ENCODE measurements at regions not wholly inside any gene's neighbourhood (a gene's known extent, or its start where the extent isn't known, plus 50 kb on each side); places are given as distances from the start of the nearest gene placed in this dataset.

DNA sequence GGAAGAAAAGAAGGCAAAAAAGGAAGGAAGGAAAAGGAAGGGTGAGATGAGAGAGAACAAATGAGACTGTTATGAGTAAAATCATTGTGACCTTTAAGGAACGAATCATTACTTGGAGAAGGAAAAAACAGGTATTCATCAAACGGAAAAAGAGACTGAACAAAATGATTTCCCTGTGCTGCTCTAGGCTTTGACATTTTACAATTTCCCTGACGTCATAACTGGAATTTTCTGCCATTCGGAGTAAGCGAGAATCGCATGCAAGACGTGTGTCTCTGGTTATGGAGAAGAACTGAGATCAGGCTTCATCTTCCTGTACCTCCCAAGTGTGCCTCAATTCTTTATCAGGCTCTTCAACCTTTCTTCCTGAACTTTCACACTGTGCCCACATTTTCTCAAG lies 534.7 kb upstream of the KLHL29 start:
- 27% methylated on average over 7 of the region's 7 CpGs for WGBS (ENCODE audit: missing lambda C conversion rate)
- H3K4me1 ChIP-seq: no peaks in the 10 kb centered on the region
- no peak for FAIRE-seq
- ChIA-PET CTCF (no interaction called here), POLR2A (no interaction called here)
- TF ChIP-seq CHD4 (IDR thresholded peaks at IDR 0.05; ENCODE audit: borderline replicate concordance) (no peak), POLR2A (IDR thresholded peaks at IDR 0.05; ENCODE audit: low read length) (no peak), MAZ (IDR thresholded peaks at IDR 0.05; ENCODE audit: borderline replicate concordance, low read depth, low read length) (no peak), MAFK (IDR thresholded peaks at IDR 0.05; ENCODE audit: partially characterized antibody) (no peak), BCL3 (IDR thresholded peaks at IDR 0.05) (no peak), ZNF302 (CRISPR knock-in tag; IDR thresholded peaks at IDR 0.05) (no peak), ZSCAN20 (CRISPR knock-in tag; IDR thresholded peaks at IDR 0.05) (no peak), EHF (CRISPR knock-in tag; IDR thresholded peaks at IDR 0.05) (no peak), BHLHE40 (IDR thresholded peaks at IDR 0.05; ENCODE audit: low read depth, low read length) (no peak), RAD21 (conservative IDR thresholded peaks at IDR 0.05 in 1 of 2, IDR thresholded peaks at IDR 0.05 in 1 of 2) (no peak), PHF8 (IDR thresholded peaks at IDR 0.05; ENCODE audit: borderline replicate concordance, low read depth) (no peak), SMC3 (IDR thresholded peaks at IDR 0.05) (no peak), TFCP2L1 (CRISPR knock-in tag; IDR thresholded peaks at IDR 0.05) (no peak), ZC3H11A (IDR thresholded peaks at IDR 0.05) (no peak), RNF2 (IDR thresholded peaks at IDR 0.05; ENCODE audit: borderline replicate concordance, low read depth) (no peak), HOXB5 (CRISPR knock-in tag; IDR thresholded peaks at IDR 0.05) (no peak)
- TF ChIP-seq, protein P1, sequence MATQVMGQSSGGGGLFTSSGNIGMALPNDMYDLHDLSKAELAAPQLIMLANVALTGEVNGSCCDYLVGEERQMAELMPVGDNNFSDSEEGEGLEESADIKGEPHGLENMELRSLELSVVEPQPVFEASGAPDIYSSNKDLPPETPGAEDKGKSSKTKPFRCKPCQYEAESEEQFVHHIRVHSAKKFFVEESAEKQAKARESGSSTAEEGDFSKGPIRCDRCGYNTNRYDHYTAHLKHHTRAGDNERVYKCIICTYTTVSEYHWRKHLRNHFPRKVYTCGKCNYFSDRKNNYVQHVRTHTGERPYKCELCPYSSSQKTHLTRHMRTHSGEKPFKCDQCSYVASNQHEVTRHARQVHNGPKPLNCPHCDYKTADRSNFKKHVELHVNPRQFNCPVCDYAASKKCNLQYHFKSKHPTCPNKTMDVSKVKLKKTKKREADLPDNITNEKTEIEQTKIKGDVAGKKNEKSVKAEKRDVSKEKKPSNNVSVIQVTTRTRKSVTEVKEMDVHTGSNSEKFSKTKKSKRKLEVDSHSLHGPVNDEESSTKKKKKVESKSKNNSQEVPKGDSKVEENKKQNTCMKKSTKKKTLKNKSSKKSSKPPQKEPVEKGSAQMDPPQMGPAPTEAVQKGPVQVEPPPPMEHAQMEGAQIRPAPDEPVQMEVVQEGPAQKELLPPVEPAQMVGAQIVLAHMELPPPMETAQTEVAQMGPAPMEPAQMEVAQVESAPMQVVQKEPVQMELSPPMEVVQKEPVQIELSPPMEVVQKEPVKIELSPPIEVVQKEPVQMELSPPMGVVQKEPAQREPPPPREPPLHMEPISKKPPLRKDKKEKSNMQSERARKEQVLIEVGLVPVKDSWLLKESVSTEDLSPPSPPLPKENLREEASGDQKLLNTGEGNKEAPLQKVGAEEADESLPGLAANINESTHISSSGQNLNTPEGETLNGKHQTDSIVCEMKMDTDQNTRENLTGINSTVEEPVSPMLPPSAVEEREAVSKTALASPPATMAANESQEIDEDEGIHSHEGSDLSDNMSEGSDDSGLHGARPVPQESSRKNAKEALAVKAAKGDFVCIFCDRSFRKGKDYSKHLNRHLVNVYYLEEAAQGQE (IDR thresholded peaks at IDR 0.05): no peak
- TF ChIP-seq, protein P2, sequence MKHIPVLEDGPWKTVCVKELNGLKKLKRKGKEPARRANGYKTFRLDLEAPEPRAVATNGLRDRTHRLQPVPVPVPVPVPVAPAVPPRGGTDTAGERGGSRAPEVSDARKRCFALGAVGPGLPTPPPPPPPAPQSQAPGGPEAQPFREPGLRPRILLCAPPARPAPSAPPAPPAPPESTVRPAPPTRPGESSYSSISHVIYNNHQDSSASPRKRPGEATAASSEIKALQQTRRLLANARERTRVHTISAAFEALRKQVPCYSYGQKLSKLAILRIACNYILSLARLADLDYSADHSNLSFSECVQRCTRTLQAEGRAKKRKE (CRISPR knock-in tag; IDR thresholded peaks at IDR 0.05; ENCODE audit: low read depth): no peak
- no peak overlapping the region for H3K27ac ChIP-seq
- H3K4me3 ChIP-seq: no peak overlapping the region
- no peaks in the 10 kb centered on the region for H3K9me3 ChIP-seq
- no peak overlapping the region for H3K4me2 ChIP-seq
- ATAC-seq: no peak
- no peak for DNase-seq (ENCODE audit: low read depth in 1 of 2, low spot score in 1 of 2)

GRCh38 chr2:22854588-22854987 lies 530.4 kb upstream of the KLHL29 start:
- no peak overlapping the region for H3K27ac ChIP-seq
- FAIRE-seq (no peak), ATAC-seq (no peak), DNase-seq (ENCODE audit: low read depth in 1 of 2, low spot score in 1 of 2) (no peak)
- no peak overlapping the region for H3K4me3 ChIP-seq
- CTCF ChIA-PET: no interaction called here
- H3K4me1 ChIP-seq: no peaks in the 10 kb centered on the region
- no peak overlapping the region for H3K4me2 ChIP-seq
- TF ChIP-seq KDM5A (IDR thresholded peaks at IDR 0.05) (no peak), CBX2 (IDR thresholded peaks at IDR 0.05; ENCODE audit: borderline replicate concordance, low read depth) (no peak), NPAS2 (CRISPR knock-in tag; IDR thresholded peaks at IDR 0.05; ENCODE audit: borderline replicate concordance) (no peak), FOSB (CRISPR knock-in tag; IDR thresholded peaks at IDR 0.05) (no peak), PHF8 (IDR thresholded peaks at IDR 0.05; ENCODE audit: borderline replicate concordance, low read depth) (no peak)
- POLR2A ChIA-PET: no interaction called here
- H3K9me3 ChIP-seq: no peaks in the 10 kb centered on the region
- WGBS (ENCODE audit: missing lambda C conversion rate): 2% methylated on average over 3 of the region's 3 CpGs
